Neuronal stem cell (in vitro differentiated cells): ENCODE measurements at regions not wholly inside any gene's neighbourhood (a gene's known extent, or its start where the extent isn't known, plus 50 kb on each side); places are given as distances from the start of the nearest gene placed in this dataset.
"Not testable (repeated sequence)": the region's sequence is repeated elsewhere in the genome, so short reads cannot be mapped to it uniquely, and the experiment has no call there.

Source experiments
- DNase-seq: peaks from one replicate; pipeline ENCODE4 v3.0.0-alpha.2; 2013; ENCODE audit warnings: low spot score
- H2AFZ ChIP-seq: one replicate; pipeline ENCODE4 v1.6.1; 2013; ENCODE audit warnings: mild to moderate bottlenecking, low read length, inconsistent platforms
- H2AK5ac ChIP-seq: 2 replicates; pipeline ENCODE4 v1.6.1; 2013; ENCODE audit warnings: low read depth, mild to moderate bottlenecking, inconsistent platforms, low read length, moderate library complexity, mixed read lengths
- H2BK120ac ChIP-seq: 2 replicates; pipeline ENCODE4 v1.6.1; 2013; ENCODE audit warnings: low read depth, mild to moderate bottlenecking, inconsistent platforms, low read length, moderate library complexity, mixed read lengths
- H2BK12ac ChIP-seq: one replicate; pipeline ENCODE4 v1.6.1; 2013; ENCODE audit warnings: low read length, inconsistent platforms
- H2BK15ac ChIP-seq: 2 replicates; pipeline ENCODE4 v1.6.1; 2013; ENCODE audit warnings: mild to moderate bottlenecking, low read length, inconsistent platforms, mixed read lengths
- H2BK5ac ChIP-seq: one replicate; pipeline ENCODE4 v1.6.1; 2013; ENCODE audit warnings: inconsistent platforms, mild to moderate bottlenecking, low read length, moderate library complexity
- H3K14ac ChIP-seq: one replicate; pipeline ENCODE4 v1.6.1; 2013; ENCODE audit warnings: low read length, inconsistent platforms
- H3K18ac ChIP-seq: 2 replicates; pipeline ENCODE4 v1.6.1; 2013; ENCODE audit warnings: low read length, inconsistent platforms
- H3K23ac ChIP-seq: 2 replicates; pipeline ENCODE4 v1.6.1; 2013; ENCODE audit warnings: low read depth, mild to moderate bottlenecking, mixed read lengths, low read length, inconsistent platforms; ENCODE audit not compliant: poor library complexity
- H3K27ac ChIP-seq: replicated peaks from 3 replicates; pipeline ENCODE4 v1.5.1; 2013; ENCODE audit warnings: low read length, inconsistent platforms
- H3K27me3 ChIP-seq, 3 experiments: 2 replicates each; pipeline ENCODE4 v1.6.1; 2013; ENCODE audit warnings: low read length in 3 of 3, mild to moderate bottlenecking in 2 of 3, inconsistent platforms in 1 of 3, low read depth in 1 of 3, mixed read lengths in 1 of 3, moderate library complexity in 1 of 3; ENCODE audit not compliant: control insufficient read depth in 3 of 3, insufficient read depth in 3 of 3
- H3K36me3 ChIP-seq, 2 donors: replicated peaks in 1 of 2; 2 replicates each; pipeline ENCODE4 v1.6.1; 2013; ENCODE audit warnings: low read length in 2 of 2; ENCODE audit not compliant: control insufficient read depth in 2 of 2, insufficient read depth in 2 of 2
- H3K4ac ChIP-seq: 2 replicates; pipeline ENCODE4 v1.6.1; 2013; ENCODE audit warnings: inconsistent platforms, mild to moderate bottlenecking, low read length, moderate library complexity
- H3K4me1 ChIP-seq, 2 donors: 1 replicate in 1 of 2; 2 replicates in 1 of 2; pipeline ENCODE4 v1.6.1; 2013; ENCODE audit warnings: low read length in 2 of 2, low read depth in 1 of 2; ENCODE audit not compliant: control insufficient read depth in 2 of 2, insufficient read depth in 1 of 2
- H3K4me2 ChIP-seq: one replicate; pipeline ENCODE4 v1.6.1; 2013; ENCODE audit warnings: mild to moderate bottlenecking, low read length, inconsistent platforms; ENCODE audit not compliant: insufficient read depth, poor library complexity, severe bottlenecking
- H3K4me3 ChIP-seq, 2 donors: 2 replicates each; pipeline ENCODE4 v1.5.1; 2013; ENCODE audit warnings: low read length in 2 of 2, mild to moderate bottlenecking in 2 of 2, inconsistent platforms in 1 of 2, moderate library complexity in 1 of 2
- H3K79me1 ChIP-seq: one replicate; pipeline ENCODE4 v1.6.1; 2013; ENCODE audit warnings: low read depth, mild to moderate bottlenecking, inconsistent platforms, low read length, moderate library complexity
- H3K9ac ChIP-seq: one replicate; pipeline ENCODE4 v1.6.1; 2013; ENCODE audit warnings: mild to moderate bottlenecking, low read depth, low read length, inconsistent platforms; ENCODE audit not compliant: poor library complexity
- H3K9me3 ChIP-seq, 2 donors: replicated peaks in 1 of 2; 2 replicates each; pipeline versions ENCODE3 to v1.6.1; 2013; ENCODE audit warnings: low read length in 2 of 2, mild to moderate bottlenecking in 2 of 2, inconsistent platforms in 1 of 2, low read depth in 1 of 2, mixed read lengths in 1 of 2, moderate library complexity in 1 of 2; ENCODE audit not compliant: control insufficient read depth in 2 of 2, insufficient read depth in 1 of 2
- H4K8ac ChIP-seq: one replicate; pipeline ENCODE4 v1.6.1; 2013; ENCODE audit warnings: low read depth, mild to moderate bottlenecking, inconsistent platforms, low read length, moderate library complexity
- H4K91ac ChIP-seq: one replicate; pipeline ENCODE4 v1.6.1; 2013; ENCODE audit warnings: low read length, low read depth, mild to moderate bottlenecking, inconsistent platforms; ENCODE audit not compliant: poor library complexity
- WGBS, 2 donors: extraction: QIAGEN DNeasy Blood & Tissue Kit; methylation state at CpG; one replicate each; pipeline ENCODE4 v1.1.7; 2013; ENCODE audit warnings: missing lambda C conversion rate in 2 of 2, mixed read lengths in 1 of 2; ENCODE audit not compliant: insufficient read length in 2 of 2, insufficient replicate concordance in 1 of 2; ENCODE audit errors: extremely low coverage in 2 of 2; 5-methylcytosine and 5-hydroxymethylcytosine counted together

DNA sequence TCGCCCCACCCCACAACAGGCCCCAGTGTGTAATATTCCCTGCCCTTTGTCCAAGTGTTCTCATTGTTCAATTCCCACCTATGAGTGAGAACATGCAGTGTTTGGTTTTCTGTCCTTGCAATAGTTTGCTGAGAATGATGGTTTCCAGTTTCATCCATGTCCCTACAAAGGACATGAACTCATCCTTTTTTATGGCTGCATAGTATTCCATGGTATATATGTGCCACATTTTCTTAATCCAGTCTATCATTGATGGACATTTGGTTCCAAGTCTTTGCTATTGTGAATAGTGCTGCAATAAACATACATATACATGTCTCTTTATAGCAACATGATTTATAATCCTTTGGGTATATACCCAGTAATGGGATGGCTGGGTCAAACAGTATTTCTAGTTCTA is 132.7 kb downstream of the SNX10 start:
- H2AFZ ChIP-seq, DNase-seq, H3K4me1 ChIP-seq, H3K9me3 ChIP-seq, H2BK12ac ChIP-seq, H3K23ac ChIP-seq, H3K27me3 ChIP-seq, H2AK5ac ChIP-seq, H3K9ac ChIP-seq, H3K27ac ChIP-seq, H3K79me1 ChIP-seq, H3K4me3 ChIP-seq, H3K4ac ChIP-seq, H3K4me2 ChIP-seq, H2BK120ac ChIP-seq, H2BK5ac ChIP-seq, H4K8ac ChIP-seq, H3K14ac ChIP-seq, H3K18ac ChIP-seq, H4K91ac ChIP-seq, H2BK15ac ChIP-seq, H3K36me3 ChIP-seq: not testable (repeated sequence)
- no CpG with 5 or more reads among the region's 1 CpG for WGBS, 2 donors

DNA sequence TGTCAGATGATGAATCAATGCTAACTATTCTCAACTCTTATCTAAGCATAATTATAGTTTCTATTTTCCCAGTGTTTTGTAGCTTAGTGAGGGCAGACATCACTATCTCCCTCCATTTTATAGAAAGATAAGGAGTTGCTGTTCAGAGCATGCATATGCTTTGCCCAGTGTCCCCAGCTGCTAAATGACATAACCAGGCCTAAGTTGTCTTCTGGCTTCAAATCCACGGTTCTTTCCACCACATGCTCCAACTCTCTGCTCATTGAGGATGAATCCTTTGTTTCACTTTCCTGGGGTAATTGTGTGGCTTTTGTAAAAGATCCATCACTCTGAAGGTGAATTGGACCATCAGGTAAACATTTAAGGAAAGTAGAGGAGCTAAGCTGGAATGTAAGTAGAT is 134.0 kb downstream of the SNX10 start:
- Histone ChIP-seq H4K91ac (no peak overlapping the region), H3K23ac (no peak overlapping the region)
- no CpG with 5 or more reads among the region's 1 CpG for WGBS, 2 donors

DNA sequence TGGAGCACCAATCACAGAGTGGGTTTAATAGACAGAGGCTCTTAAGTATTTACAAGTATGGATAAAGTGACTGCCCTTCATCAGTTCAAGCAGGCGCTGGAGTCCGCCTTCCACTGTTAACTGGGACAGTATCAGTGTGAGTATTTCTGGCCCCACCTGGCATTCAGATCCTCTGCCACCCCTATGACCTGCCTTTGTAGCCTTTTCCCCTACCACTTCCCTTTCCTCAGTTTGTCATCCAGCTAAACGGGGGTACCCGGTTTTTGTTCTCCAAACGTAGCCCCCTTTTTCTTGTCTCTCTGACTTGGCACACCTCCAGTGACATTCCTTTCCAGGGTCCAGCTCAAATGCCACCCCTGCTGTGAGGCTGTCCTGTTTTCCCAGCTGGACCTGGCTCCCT is 134.4 kb downstream of the SNX10 start:
- Histone ChIP-seq H3K4me1 (peaks cover 0 to 4% of the 10 kb centered on the region in 2 donors), H3K4me3 (no peak overlapping the region), H3K27ac (no peak overlapping the region), H2AK5ac (no peak overlapping the region), H2BK120ac (no peak overlapping the region), H3K23ac (no peak overlapping the region), H4K8ac (no peak overlapping the region), H2AFZ (no peak overlapping the region), H3K9ac (no peak overlapping the region), H3K79me1 (no peaks in the 10 kb centered on the region), H2BK5ac (no peak overlapping the region), H3K4me2 (no peak overlapping the region), H4K91ac (no peak overlapping the region), H3K4ac (no peak overlapping the region), H3K18ac (no peak overlapping the region), H2BK15ac (no peak overlapping the region), H3K27me3 (no peaks in the 10 kb centered on the region), H3K36me3 (no peaks in the 10 kb centered on the region), H3K9me3 (no peaks in the 10 kb centered on the region), H3K14ac (no peak overlapping the region), H2BK12ac (no peak overlapping the region)
- no peak for DNase-seq
- WGBS, 2 donors, result no CpG with 5 or more reads among the region's 5 CpGs

More for the DNA sequence above, 134.0 kb downstream of the SNX10 start:
- H2BK15ac ChIP-seq, result no peak overlapping the region
- H3K27ac ChIP-seq, result no peak overlapping the region
- H3K4ac ChIP-seq, result no peak overlapping the region
- H3K9ac ChIP-seq, result no peak overlapping the region
- no peak overlapping the region for H2AK5ac ChIP-seq
- H3K4me2 ChIP-seq, result no peak overlapping the region
- H2BK120ac ChIP-seq, result no peak overlapping the region
- H4K8ac ChIP-seq, result no peak overlapping the region
- H3K9me3 ChIP-seq, result no peaks in the 10 kb centered on the region
- H3K4me3 ChIP-seq, result no peak overlapping the region
- no peaks in the 10 kb centered on the region for H3K79me1 ChIP-seq
- no peak overlapping the region for H2BK12ac ChIP-seq
- no peak overlapping the region for H2BK5ac ChIP-seq
- no peak overlapping the region for H3K18ac ChIP-seq
- H3K4me1 ChIP-seq, result peaks cover 2 to 7% of the 10 kb centered on the region in 2 donors
- H3K27me3 ChIP-seq, result no peaks in the 10 kb centered on the region
- H2AFZ ChIP-seq, result no peak overlapping the region
- no peak overlapping the region for H3K14ac ChIP-seq
- no peak for DNase-seq
- H3K36me3 ChIP-seq, result no peaks in the 10 kb centered on the region

DNA sequence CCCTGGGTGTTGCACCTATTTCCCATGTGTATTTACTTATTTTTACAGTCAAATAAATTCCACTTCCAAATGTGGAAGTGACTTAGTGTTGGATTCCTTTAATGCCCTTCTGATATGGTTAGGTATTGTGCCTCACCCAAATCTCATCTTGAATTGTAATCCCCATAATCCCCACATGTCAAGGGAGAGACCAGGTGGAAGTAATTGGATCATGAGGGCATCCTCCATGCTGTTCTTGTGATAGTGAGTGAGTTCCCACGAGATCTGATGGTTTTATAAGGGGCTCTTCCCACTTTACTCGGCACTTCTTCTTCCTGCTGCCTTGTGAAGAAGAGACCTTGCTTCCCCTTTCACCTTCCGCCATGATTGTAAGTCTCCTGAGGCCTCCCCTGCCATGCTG is 136.9 kb downstream of the SNX10 start:
- Histone ChIP-seq H3K23ac (no peak overlapping the region), H2AFZ (no peak overlapping the region), H3K4me2 (no peak overlapping the region), H4K91ac (no peak overlapping the region), H3K18ac (no peak overlapping the region), H3K14ac (no peak overlapping the region), H3K4me1 (peaks cover 0 to 4% of the 10 kb centered on the region in 2 donors), H3K36me3 (no peaks in the 10 kb centered on the region), H3K4me3 (no peak overlapping the region), H3K9ac (no peak overlapping the region), H2BK5ac (no peak overlapping the region), H2BK12ac (no peak overlapping the region), H3K9me3 (no peaks in the 10 kb centered on the region), H3K79me1 (no peaks in the 10 kb centered on the region), H2BK120ac (no peak overlapping the region), H3K4ac (no peak overlapping the region), H3K27me3 (no peaks in the 10 kb centered on the region), H4K8ac (no peak overlapping the region), H2BK15ac (no peak overlapping the region), H3K27ac (no peak overlapping the region), H2AK5ac (no peak overlapping the region)
- no CpG with 5 or more reads among the region's 3 CpGs for WGBS, 2 donors
- no peak for DNase-seq
